Stimulated activated CD8-positive, alpha-beta memory T cell treated with anti-CD3 and anti-CD28 coated beads, Interleukin-12 subunit alpha, Interleukin-12 subunit beta, amount 100 ng/mL, for 24 hours (primary cell): ENCODE measurements at regions not wholly inside any gene's neighbourhood (a gene's known extent, or its start where the extent isn't known, plus 50 kb on each side); places are given as distances from the start of the nearest gene placed in this dataset.
"Not testable (repeated sequence)": the region's sequence is repeated elsewhere in the genome, so short reads cannot be mapped to it uniquely, and the experiment has no call there.

Experiments used
- DNase-seq: peaks from one replicate; pipeline ENCODE4 v3.0.0-alpha.2; 2020; ENCODE audit errors: extremely low read depth

GRCh38 chr18:72999971-73000607 is 132.3 kb upstream of the NETO1 start:
- no peak for DNase-seq

GRCh38 chr18:72995558-72995957 is 127.8 kb upstream of the NETO1 start:
- no peak for DNase-seq

- DNase-seq, result no peak
Observed at GRCh38 chr18:72993250-72993649, 125.5 kb upstream of the NETO1 start.

GRCh38 chr18:72991379-72991778 is 123.6 kb upstream of the NETO1 start:
- no peak for DNase-seq

GRCh38 chr18:72987570-72987969 is 119.8 kb upstream of the NETO1 start:
- not testable (repeated sequence) for DNase-seq

GRCh38 chr18:72986103-72986502 is 118.3 kb upstream of the NETO1 start:
- DNase-seq, result no peak

GRCh38 chr18:72985686-72986085 is 117.9 kb upstream of the NETO1 start:
- DNase-seq, result no peak

GRCh38 chr18:72984290-72984689 is 116.5 kb upstream of the NETO1 start:
- no peak for DNase-seq

- DNase-seq, result no peak
Observed at GRCh38 chr18:72973841-72974240, 106.1 kb upstream of the NETO1 start.

- DNase-seq, result no peak
Observed at GRCh38 chr18:72965616-72966015, 97.8 kb upstream of the NETO1 start.

- DNase-seq, result not testable (repeated sequence)
Observed at GRCh38 chr18:72958195-72958594, 90.4 kb upstream of the NETO1 start.

- DNase-seq, result no peak
Observed at GRCh38 chr18:72948439-72948838, 80.7 kb upstream of the NETO1 start.

GRCh38 chr18:72942766-72943165 is 75.0 kb upstream of the NETO1 start:
- no peak for DNase-seq

GRCh38 chr18:72940986-72941385 is 73.2 kb upstream of the NETO1 start:
- DNase-seq, result no peak

GRCh38 chr18:72940509-72940908 is 72.7 kb upstream of the NETO1 start:
- DNase-seq, result no peak

GRCh38 chr18:72935744-72936143 is 68.0 kb upstream of the NETO1 start:
- no peak for DNase-seq

GRCh38 chr18:72922895-72923294 is 55.1 kb upstream of the NETO1 start:
- no peak for DNase-seq
